ENCODE measurements at regions not wholly inside any gene's neighbourhood (a gene's known extent, or its start where the extent isn't known, plus 50 kb on each side); places are given as distances from the start of the nearest gene placed in this dataset.

DNA sequence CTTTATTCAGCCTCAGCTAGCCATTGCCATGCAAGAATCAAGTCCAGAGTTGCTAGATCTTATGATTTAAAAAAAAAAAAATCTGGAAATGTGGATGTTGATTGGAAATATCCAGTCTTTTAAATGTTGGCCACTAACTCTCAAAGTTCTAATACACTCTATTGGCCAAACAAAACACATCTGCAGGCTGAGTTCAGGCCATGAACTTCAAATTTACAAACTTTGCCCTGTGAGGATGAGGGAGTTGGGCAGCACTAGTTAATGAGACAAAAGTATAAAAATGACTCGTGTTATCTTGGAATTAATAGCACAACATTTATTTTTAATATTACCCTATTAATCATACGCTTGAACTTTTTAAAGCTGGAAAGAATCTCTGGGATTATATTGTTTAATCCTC lies 432.3 kb downstream of the PLPP3 start:
- Histone ChIP-seq H2AK5ac (ENCODE audit: insufficient read length, low read length) (no peak overlapping the region), H2BK12ac (ENCODE audit: insufficient read length, low read depth, low read length) (no peak overlapping the region), H3K14ac (ENCODE audit: insufficient read depth, low read length) (no peak overlapping the region), H3K9me3 (ENCODE audit: control insufficient read depth, low read depth, low read length) (no peaks in the 10 kb centered on the region), H3K9ac (ENCODE audit: extremely low read depth, insufficient read length, low read length) (no peak overlapping the region), H3K23me2 (ENCODE audit: insufficient read length, low read depth, low read length, poor library complexity, severe bottlenecking) (no peaks in the 10 kb centered on the region), H3K4me2 (ENCODE audit: insufficient read depth, insufficient read length, low read length) (no peak overlapping the region), H3K27me3 (ENCODE audit: insufficient read depth, low read length) (no peaks in the 10 kb centered on the region), H3K79me1 (ENCODE audit: insufficient read depth, low read depth, low read length, poor library complexity, severe bottlenecking) (no peaks in the 10 kb centered on the region), H3K56ac (ENCODE audit: insufficient read length, low read depth, low read length) (no peak overlapping the region), H4K91ac (ENCODE audit: insufficient read length, low read depth, low read length) (no peak overlapping the region), H3K23ac (ENCODE audit: insufficient read length, low read depth, low read length) (no peak overlapping the region), H2AFZ (ENCODE audit: low read length) (no peak overlapping the region), H2BK120ac (ENCODE audit: low read depth, low read length, poor library complexity, severe bottlenecking) (no peak overlapping the region), H3K4ac (ENCODE audit: low read depth, low read length) (no peak overlapping the region), H2BK20ac (ENCODE audit: low read depth, low read length, poor library complexity, severe bottlenecking) (no peak overlapping the region), H4K20me1 (ENCODE audit: control insufficient read depth, insufficient read depth, insufficient read length) (no peaks in the 10 kb centered on the region), H3K18ac (ENCODE audit: insufficient read length, low read depth, low read length) (no peak overlapping the region), H3T11ph (ENCODE audit: low read length) (no peak overlapping the region), H2BK15ac (ENCODE audit: low read depth, low read length) (no peak overlapping the region), H3K79me2 (ENCODE audit: insufficient read depth, low read length) (no peaks in the 10 kb centered on the region), H2BK5ac (ENCODE audit: insufficient read length, low read length) (no peak overlapping the region), H4K5ac (ENCODE audit: insufficient read length, low read depth, low read length) (no peak overlapping the region), H3K4me1 (ENCODE audit: insufficient read depth, low read length) (no peaks in the 10 kb centered on the region), H4K8ac (replicated peaks; ENCODE audit: insufficient read length, low read depth, low read length) (no peak overlapping the region), H3K27ac (ENCODE audit: insufficient read length, low read depth, low read length) (no peak overlapping the region)
- H3K4me1 Mint-ChIP-seq = no peaks in the 10 kb centered on the region
- no peak overlapping the region for H3K27ac Mint-ChIP-seq
- H3K4me3 Mint-ChIP-seq = no peak overlapping the region
- TF ChIP-seq, protein P1, sequence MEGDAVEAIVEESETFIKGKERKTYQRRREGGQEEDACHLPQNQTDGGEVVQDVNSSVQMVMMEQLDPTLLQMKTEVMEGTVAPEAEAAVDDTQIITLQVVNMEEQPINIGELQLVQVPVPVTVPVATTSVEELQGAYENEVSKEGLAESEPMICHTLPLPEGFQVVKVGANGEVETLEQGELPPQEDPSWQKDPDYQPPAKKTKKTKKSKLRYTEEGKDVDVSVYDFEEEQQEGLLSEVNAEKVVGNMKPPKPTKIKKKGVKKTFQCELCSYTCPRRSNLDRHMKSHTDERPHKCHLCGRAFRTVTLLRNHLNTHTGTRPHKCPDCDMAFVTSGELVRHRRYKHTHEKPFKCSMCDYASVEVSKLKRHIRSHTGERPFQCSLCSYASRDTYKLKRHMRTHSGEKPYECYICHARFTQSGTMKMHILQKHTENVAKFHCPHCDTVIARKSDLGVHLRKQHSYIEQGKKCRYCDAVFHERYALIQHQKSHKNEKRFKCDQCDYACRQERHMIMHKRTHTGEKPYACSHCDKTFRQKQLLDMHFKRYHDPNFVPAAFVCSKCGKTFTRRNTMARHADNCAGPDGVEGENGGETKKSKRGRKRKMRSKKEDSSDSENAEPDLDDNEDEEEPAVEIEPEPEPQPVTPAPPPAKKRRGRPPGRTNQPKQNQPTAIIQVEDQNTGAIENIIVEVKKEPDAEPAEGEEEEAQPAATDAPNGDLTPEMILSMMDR (conservative IDR thresholded peaks at IDR 0.05) = no peak
- H3K36me3 Mint-ChIP-seq (ENCODE audit: insufficient read depth in 1 of 3, low read depth in 3 of 3) = no peaks in the 10 kb centered on the region
- H3K9me3 Mint-ChIP-seq = no peaks in the 10 kb centered on the region
- no peak for DNase-seq
- no CpG with 5 or more reads among the region's 2 CpGs for WGBS (ENCODE audit: extremely low coverage, insufficient read length, low lambda C conversion rate)
- H3K27me3 Mint-ChIP-seq (ENCODE audit: low read depth) = peaks cover 2% of the 10 kb centered on the region

All from H9 (cell line).